ENCODE measurements at regions not wholly inside any gene's neighbourhood (a gene's known extent, or its start where the extent isn't known, plus 50 kb on each side); places are given as distances from the start of the nearest gene placed in this dataset.

DNA sequence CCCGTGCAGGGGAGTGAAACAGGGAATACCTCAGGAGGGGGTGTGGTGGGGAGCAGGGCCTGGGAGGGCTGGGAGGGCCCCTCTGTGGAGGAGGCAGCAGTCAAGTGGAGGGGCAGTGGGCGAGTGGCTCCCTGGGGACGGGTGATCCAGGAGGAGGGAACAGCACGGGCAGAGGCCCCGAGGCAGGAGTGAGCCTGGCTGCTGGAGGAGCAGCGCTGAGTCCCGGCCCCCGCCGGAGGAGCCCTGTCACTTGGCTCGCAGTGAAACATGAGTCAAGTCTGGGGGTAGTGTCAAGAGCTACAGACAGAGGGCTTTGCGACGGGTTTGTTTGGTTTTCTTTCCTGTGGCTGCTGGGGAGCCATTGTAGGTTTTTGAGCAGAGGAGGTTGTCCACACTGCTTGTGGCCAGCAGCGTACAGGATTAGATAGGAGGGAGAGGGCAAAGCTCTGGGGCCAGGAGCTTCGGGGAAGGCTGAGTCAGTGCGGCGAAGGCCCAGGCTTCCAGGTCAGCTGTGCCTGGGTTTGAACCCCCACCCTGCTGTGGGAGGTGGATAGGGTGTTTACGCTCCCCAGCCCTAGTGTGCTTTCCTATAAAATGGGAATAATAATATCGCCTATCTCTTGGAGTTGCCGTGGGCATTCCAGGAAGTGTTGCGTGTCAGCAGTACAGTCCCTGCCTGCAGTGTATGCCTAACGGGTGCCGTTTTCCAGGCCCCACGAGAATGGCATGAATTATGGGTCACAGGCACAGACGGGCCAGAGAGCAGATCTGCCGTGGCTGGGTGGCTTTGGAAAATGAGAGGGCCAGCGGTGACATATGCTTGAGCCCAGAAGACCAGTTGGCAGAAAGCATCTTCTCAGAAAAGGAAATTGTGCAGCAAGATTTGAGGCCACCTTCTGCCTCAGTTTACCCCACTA is 115.9 kb upstream of the CIBAR2 start:
- TF ChIP-seq, protein P1, sequence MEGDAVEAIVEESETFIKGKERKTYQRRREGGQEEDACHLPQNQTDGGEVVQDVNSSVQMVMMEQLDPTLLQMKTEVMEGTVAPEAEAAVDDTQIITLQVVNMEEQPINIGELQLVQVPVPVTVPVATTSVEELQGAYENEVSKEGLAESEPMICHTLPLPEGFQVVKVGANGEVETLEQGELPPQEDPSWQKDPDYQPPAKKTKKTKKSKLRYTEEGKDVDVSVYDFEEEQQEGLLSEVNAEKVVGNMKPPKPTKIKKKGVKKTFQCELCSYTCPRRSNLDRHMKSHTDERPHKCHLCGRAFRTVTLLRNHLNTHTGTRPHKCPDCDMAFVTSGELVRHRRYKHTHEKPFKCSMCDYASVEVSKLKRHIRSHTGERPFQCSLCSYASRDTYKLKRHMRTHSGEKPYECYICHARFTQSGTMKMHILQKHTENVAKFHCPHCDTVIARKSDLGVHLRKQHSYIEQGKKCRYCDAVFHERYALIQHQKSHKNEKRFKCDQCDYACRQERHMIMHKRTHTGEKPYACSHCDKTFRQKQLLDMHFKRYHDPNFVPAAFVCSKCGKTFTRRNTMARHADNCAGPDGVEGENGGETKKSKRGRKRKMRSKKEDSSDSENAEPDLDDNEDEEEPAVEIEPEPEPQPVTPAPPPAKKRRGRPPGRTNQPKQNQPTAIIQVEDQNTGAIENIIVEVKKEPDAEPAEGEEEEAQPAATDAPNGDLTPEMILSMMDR (IDR thresholded peaks at IDR 0.05; ENCODE audit: low read depth, low read length), result no peak
- TF ChIP-seq EZH2phosphoT487 (IDR thresholded peaks at IDR 0.05; ENCODE audit: low read depth), result no peak
